ENCODE measurements at regions not wholly inside any gene's neighbourhood (a gene's known extent, or its start where the extent isn't known, plus 50 kb on each side); places are given as distances from the start of the nearest gene placed in this dataset.

DNA sequence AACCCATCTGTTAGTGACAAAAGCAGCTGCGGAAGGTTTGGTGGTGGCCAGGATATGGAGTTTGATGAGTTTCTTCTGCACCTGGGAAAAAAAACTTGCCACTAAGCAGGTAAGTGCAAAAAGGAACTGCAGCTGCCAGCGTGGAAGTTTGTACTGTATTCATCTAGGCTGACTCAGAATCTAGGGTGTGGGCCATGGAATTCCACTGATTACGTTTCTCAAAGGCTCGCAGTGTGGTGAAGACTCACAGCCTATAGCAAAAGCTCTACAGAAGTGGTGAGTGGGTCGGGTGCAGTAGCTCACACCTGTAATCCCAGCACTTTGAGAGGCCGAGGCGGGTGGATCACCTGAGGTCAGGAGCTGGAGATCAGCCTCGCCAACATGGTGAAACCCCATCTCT lies 334.6 kb upstream of the GRM7 start:
- TF ChIP-seq, protein P1, sequence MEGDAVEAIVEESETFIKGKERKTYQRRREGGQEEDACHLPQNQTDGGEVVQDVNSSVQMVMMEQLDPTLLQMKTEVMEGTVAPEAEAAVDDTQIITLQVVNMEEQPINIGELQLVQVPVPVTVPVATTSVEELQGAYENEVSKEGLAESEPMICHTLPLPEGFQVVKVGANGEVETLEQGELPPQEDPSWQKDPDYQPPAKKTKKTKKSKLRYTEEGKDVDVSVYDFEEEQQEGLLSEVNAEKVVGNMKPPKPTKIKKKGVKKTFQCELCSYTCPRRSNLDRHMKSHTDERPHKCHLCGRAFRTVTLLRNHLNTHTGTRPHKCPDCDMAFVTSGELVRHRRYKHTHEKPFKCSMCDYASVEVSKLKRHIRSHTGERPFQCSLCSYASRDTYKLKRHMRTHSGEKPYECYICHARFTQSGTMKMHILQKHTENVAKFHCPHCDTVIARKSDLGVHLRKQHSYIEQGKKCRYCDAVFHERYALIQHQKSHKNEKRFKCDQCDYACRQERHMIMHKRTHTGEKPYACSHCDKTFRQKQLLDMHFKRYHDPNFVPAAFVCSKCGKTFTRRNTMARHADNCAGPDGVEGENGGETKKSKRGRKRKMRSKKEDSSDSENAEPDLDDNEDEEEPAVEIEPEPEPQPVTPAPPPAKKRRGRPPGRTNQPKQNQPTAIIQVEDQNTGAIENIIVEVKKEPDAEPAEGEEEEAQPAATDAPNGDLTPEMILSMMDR (IDR thresholded peaks at IDR 0.05), result no peak

DNA sequence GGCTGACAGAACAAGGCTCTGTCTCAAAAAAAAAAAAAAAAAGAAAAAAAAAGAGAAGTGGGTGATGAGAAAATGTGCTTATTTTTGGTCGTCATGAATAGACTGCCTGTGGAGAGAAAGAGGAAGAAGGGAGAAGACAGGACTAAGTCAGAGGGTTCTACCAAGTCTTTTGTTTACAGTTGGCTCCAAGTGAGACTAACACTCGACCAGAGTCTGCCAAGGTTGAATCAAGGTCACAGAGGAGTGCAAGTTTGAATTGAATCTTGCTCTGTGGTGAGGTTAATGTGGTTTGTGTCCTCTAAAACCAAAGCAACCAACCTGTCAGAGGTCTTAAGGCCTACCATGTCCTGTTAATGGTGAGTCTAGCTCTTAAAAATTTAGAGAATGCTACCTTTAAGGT lies 334.1 kb upstream of the GRM7 start:
- TF ChIP-seq, protein P1 (IDR thresholded peaks at IDR 0.05), result no peak

DNA sequence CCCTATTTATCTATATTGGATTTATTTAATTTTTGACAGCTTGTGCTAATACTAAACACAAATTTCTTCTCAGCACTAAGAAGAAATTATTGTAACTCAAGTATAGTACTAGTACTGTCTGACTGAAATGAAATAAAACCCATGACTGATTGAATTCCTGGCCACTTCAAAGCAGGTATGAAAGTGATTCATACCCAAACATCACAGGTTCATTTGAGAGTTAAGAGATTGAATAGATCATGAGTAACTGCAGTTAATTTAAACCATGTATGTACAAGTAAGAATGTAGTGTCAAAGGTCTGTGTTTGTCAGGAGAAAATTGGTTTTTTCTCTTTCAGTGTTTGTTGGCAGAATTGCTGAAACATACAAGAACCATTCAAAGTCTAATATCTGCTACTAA lies 332.0 kb upstream of the GRM7 start:
- TF ChIP-seq, protein P1 (IDR thresholded peaks at IDR 0.05), result no peak

DNA sequence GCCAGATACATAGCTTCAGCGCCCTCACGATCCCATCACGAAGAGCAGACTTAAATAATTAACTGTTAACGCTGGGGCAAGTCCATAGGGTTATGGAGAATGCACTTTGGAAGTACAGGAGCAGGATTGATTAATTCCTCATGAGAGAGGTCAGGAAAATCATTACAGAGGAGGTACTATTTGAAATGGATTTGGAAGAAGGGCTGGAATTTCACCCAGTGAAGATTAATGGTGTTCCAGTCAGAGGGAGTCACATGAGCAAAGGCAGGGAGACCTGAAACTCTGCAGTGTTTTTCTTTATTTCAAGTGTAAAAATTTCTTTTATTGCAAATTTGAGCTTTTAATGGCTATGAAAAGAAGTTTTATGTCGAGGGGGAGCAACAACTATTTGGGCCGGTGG lies 329.8 kb upstream of the GRM7 start:
- TF ChIP-seq, protein P1 (IDR thresholded peaks at IDR 0.05), result no peak

DNA sequence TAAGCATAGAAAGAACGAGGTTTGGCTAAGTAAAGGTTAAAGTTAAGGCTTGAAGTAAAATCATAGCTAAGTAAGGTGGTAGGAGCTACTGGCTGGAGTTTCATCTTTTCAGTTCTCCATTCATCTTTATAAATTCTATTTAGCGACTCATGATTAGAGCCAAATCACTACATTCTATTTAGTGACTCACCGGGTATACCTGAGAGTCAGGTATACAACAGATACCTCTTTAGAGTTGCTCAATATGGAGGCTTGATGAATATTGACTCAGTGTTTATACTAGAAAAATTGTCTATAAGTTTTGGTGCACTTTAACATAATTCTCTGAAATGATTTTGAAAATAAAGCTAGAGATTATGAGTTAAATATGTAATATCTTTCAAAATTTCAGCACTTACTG lies 328.8 kb upstream of the GRM7 start:
- TF ChIP-seq, protein P1 (IDR thresholded peaks at IDR 0.05), result no peak

DNA sequence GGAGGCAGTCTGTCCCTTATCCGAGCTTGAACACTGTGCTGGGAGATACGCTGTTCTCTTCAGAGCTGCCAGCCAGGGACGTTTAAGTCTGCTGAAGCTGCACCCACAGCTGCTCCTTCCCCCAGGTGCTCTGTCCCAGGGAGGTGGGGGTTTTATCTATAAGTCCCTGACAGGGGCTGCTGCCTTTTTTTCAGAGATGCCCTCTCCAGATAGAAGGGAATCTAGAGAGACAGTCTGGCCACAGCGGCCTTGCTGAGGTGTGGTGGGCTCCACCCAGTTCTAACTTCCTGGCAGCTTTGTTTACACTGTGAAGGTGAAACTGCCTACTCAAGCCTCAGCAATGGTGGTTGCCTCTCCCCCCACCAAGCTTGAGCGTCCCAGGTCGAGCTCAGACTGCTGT lies 319.9 kb upstream of the GRM7 start:
- TF ChIP-seq, protein P1 (IDR thresholded peaks at IDR 0.05), result no peak

DNA sequence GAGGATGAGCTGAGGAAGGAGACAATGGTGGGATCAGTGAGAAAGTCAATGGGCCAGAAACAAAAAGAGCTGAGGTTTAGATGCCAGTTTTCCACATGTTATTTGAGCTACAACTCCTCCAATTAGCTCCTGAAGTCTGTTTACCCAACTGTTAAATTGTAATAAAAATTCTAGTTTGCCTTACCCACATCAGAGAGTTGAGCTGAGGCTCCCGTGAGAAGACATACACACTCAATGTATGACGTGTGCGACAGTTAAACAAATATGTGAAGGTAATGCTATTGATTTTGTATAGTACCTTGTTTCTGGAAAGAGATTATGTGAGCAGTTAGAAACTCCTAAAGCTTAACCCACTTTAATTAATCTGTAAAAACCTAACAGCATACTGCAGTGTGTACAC lies 318.1 kb upstream of the GRM7 start:
- TF ChIP-seq, protein P1 (IDR thresholded peaks at IDR 0.05), result no peak

DNA sequence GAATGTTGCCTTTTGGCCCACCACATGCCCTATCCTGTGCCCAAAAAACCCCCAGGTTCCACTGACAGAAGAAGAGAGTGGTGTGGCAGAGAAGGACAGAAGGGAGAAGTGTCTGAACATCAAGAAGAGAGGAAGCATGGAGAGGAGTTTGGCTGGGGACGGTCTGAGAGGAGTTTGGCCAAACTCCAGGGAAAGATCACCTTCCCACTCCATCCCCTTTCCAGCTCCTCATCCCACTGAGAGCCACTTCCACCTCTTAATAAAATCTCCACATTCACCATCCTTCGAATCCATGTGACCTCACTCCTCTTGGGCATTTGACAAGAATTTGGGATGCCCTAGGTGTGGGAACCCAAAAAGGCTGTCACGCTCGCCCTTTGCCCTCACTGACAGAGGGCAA lies 311.6 kb upstream of the GRM7 start:
- TF ChIP-seq, protein P1 (IDR thresholded peaks at IDR 0.05), result no peak
